Activated T-helper 17 cell treated with anti-CD3 and anti-CD28 coated beads, Interleukin-2, amount 50 U/mL, for 72 hours (primary cell): ENCODE measurements at regions not wholly inside any gene's neighbourhood (a gene's known extent, or its start where the extent isn't known, plus 50 kb on each side); places are given as distances from the start of the nearest gene placed in this dataset.
"Not testable (repeated sequence)": the region's sequence is repeated elsewhere in the genome, so short reads cannot be mapped to it uniquely, and the experiment has no call there.

ENCODE experiments used
- ATAC-seq: fragments of 150-1000 bp; cut with Tn5 transposase; replicated peaks from 2 replicates; pipeline ENCODE4 v1.10.0; 2021; ENCODE audit warnings: mild to moderate bottlenecking, moderate library complexity
- H3K27ac Mint-ChIP-seq: one replicate; pipeline ENCODE4 v1.8.0; 2022; ENCODE audit warnings: mixed read lengths
- H3K27me3 Mint-ChIP-seq: one replicate; pipeline ENCODE4 v1.8.0; 2022; ENCODE audit warnings: mixed read lengths
- H3K36me3 Mint-ChIP-seq: one replicate; pipeline ENCODE4 v1.8.0; 2022; ENCODE audit warnings: low read depth, mild to moderate bottlenecking, mixed read lengths
- H3K4me1 Mint-ChIP-seq: one replicate; pipeline ENCODE4 v1.8.0; 2022; ENCODE audit warnings: mixed read lengths
- H3K4me3 Mint-ChIP-seq: one replicate; pipeline ENCODE4 v1.8.0; 2022; ENCODE audit warnings: mild to moderate bottlenecking, mixed read lengths
- H3K9me3 Mint-ChIP-seq: one replicate; pipeline ENCODE4 v1.8.0; 2022; ENCODE audit warnings: mixed read lengths

DNA sequence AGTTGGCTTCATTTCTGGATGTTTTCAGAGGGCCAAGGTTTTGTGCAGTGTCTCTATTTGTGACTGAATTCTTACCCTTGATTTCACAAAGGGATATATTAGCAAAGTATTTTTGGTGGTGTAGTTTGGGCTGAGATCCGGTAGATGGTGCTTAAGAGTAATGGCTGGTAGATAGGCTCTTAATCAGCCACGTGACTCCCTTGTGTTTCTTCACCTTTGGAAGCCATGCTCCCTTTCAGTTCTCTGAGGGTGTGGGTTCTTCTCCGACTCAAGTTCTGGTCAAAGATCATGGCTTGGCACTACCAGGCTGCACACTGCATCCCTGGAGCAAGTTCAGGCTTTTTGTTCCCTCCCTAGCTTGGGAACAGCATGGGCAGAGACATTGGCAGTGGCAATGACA is 887.3 kb downstream of the CDH8 start:
- Mint-ChIP-seq H3K4me3 (no peak overlapping the region), H3K27me3 (no peaks in the 10 kb centered on the region), H3K4me1 (no peaks in the 10 kb centered on the region), H3K36me3 (no peaks in the 10 kb centered on the region), H3K9me3 (peaks cover 19% of the 10 kb centered on the region), H3K27ac (no peak overlapping the region)
- no peak for ATAC-seq

DNA sequence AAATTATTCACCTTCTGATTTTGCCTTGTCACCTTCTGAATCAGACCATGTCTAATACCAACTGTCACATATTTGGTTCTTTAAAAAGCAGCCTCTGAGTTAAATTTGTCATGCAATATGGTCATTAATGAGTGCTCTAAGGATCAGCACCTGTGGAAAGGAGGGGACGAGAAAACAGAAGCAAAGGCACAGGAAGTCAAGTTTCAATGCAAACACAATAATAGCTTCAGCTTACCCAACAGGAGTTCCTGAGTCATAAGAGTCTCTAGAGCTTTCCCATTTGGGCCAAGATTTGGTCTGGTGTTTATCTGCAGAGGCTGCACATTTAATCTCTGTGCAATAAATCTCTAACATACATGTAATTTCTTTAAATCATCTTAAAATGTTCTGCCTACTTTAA is 889.8 kb downstream of the CDH8 start:
- Mint-ChIP-seq H3K27me3 (no peaks in the 10 kb centered on the region), H3K4me1 (no peaks in the 10 kb centered on the region), H3K27ac (no peak overlapping the region), H3K4me3 (no peak overlapping the region), H3K9me3 (peaks cover 31% of the 10 kb centered on the region), H3K36me3 (no peaks in the 10 kb centered on the region)
- no peak for ATAC-seq

DNA sequence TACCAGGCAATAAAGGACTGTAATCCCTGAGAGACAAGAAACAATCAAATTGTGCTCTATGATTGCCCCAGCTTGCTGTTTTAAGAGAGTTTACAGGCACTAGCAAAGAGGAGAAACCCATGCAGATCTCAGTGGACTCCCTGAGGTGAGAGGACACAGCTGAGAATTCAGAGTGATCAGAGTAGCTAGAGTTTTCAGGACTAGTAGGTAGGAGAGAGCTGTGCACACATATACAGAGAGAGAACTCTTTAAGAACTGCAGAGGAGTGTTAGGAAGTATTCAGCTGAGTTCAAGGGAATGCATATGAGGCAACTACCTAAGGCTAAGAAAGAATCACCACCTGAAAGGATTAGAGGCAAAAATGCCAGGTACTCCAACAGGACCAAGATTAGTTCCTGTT is 904.8 kb downstream of the CDH8 start:
- Mint-ChIP-seq H3K27ac (no peak overlapping the region), H3K36me3 (no peaks in the 10 kb centered on the region), H3K4me1 (no peaks in the 10 kb centered on the region), H3K4me3 (no peak overlapping the region), H3K9me3 (peaks cover 19% of the 10 kb centered on the region), H3K27me3 (no peaks in the 10 kb centered on the region)
- ATAC-seq: no peak

DNA sequence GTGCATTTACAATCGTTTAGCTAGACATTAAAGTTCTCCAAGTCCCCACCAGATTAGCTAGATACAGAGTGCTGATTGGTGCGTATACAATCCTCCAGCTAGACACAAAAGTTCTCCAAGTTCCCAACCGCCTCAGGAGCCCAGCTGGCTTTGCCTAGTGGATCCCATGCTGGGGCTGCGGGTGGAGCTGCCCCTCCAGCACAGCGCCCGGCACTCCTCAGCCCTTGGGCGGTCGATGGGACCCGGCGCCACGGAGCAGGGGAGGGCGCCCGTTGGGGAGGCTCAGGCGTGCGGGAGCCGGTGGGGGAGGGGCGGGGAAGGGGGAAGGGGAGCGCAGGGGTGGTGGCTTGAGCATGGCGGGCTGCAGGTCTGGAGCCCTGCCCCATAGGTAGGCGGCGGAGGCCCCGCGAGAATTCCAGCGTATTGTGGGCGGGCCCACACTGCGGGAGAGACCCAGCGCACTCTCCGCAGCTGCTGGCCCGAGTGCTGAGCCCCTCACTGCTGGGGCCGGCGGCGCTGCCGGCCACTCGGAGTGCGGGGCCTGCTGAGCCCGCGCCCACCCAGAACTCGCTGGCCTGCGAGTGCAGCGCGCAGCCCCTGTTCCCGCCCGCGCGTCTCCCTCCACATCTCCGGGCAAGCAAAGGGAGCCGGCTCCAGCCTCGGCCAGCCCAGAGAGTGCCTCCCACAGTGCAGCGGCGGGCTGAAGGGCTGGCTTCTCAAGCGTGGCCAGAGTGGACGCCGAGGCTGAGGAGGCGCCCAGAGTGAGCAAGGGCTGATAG is 907.5 kb downstream of the CDH8 start:
- Mint-ChIP-seq H3K9me3 (peaks cover 16% of the 10 kb centered on the region), H3K27me3 (no peaks in the 10 kb centered on the region), H3K27ac (no peak overlapping the region), H3K4me3 (no peak overlapping the region), H3K36me3 (no peaks in the 10 kb centered on the region), H3K4me1 (no peaks in the 10 kb centered on the region)
- ATAC-seq: no peak

DNA sequence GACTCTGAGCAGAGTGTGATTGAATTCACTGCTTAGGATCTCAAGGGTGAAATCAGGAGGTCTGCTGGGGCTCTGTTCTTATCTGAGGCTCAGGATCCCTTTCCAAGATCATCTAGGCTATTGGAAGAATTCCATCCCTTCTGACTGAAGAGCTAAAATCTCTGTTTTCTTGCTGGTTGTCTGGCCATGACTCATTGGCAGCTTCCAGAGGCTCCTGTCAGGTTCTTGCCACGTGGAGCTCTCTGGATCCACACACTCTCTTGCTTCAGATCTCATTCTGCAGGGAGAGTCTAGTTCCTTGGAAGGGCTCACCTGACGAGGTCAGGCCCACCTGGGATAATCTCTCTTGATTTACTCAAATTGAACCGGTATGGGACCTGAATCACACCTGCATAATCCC is 930.7 kb downstream of the CDH8 start:
- H3K27me3 Mint-ChIP-seq: no peaks in the 10 kb centered on the region
- H3K4me1 Mint-ChIP-seq: no peaks in the 10 kb centered on the region
- H3K9me3 Mint-ChIP-seq: peaks cover 24% of the 10 kb centered on the region
- H3K36me3 Mint-ChIP-seq: no peaks in the 10 kb centered on the region
- no peak overlapping the region for H3K4me3 Mint-ChIP-seq
- ATAC-seq: no peak
- H3K27ac Mint-ChIP-seq: no peak overlapping the region

DNA sequence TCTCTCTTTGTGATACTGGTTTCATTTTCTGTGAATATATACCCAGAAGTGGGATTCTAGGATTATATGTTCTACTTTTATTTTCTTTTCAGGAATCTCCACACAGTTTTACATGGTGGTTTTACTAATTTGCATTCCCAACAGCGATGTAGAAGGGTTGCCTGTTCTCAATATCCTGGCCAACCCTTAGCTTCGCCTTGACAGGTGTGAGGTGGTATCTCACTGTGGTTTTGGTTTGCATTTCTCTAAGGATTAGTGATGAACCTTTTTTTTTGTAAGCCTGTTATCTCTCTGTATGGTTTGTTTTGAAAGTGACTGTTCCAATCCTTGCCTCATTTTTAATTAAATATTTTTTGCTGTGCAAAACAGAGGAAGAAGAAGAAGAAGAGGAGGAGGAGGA is 937.7 kb downstream of the CDH8 start:
- no peaks in the 10 kb centered on the region for H3K4me1 Mint-ChIP-seq
- no peak overlapping the region for H3K27ac Mint-ChIP-seq
- ATAC-seq: no peak
- no peaks in the 10 kb centered on the region for H3K36me3 Mint-ChIP-seq
- no peaks in the 10 kb centered on the region for H3K27me3 Mint-ChIP-seq
- no peak overlapping the region for H3K4me3 Mint-ChIP-seq
- peaks cover 8% of the 10 kb centered on the region for H3K9me3 Mint-ChIP-seq

DNA sequence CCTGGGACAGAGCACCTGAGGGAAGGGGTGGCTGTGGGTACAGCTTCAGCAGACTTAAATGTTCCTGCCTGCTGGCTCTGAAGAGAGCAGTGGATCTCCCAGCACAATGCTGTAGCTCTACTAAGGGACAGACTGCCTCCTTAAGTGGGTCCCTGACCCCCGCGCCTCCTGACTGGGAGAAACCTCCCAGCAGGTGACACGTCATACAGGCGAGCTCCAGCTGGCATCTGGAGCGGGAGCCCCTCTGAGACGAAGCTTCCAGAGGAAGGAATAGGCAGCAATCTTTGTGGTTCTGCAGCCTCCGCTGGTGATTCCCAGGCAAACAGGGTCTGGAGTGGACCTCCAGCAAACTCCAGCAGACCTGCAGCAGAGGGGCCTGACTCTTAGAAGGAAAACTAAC is 944.9 kb downstream of the CDH8 start:
- not testable (repeated sequence) for H3K4me3 Mint-ChIP-seq, H3K27ac Mint-ChIP-seq, H3K36me3 Mint-ChIP-seq, ATAC-seq, H3K27me3 Mint-ChIP-seq, H3K4me1 Mint-ChIP-seq
- peaks cover 17% of the 10 kb centered on the region for H3K9me3 Mint-ChIP-seq

DNA sequence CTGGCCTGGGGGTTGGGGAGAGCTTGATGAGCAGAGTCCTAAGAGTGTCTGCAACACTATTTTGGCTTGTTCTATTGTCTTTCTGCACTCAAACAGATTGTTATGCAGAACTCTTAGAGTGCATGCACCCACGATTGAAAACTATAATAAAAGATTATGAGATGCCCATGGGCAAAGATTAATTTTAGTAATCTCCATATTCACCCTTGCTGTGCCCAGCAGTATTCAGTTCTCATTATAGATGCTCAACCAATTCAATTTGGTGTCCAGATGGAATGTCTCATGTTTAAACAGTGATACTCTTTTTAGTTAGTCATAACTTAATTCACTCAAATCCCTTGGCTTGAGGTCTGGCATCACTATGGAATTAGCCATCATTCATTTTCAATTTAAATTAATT is 952.5 kb downstream of the CDH8 start:
- Mint-ChIP-seq H3K27ac (no peak overlapping the region), H3K9me3 (peaks cover 15% of the 10 kb centered on the region), H3K4me1 (no peaks in the 10 kb centered on the region), H3K36me3 (no peaks in the 10 kb centered on the region), H3K4me3 (no peak overlapping the region), H3K27me3 (no peaks in the 10 kb centered on the region)
- ATAC-seq: no peak

DNA sequence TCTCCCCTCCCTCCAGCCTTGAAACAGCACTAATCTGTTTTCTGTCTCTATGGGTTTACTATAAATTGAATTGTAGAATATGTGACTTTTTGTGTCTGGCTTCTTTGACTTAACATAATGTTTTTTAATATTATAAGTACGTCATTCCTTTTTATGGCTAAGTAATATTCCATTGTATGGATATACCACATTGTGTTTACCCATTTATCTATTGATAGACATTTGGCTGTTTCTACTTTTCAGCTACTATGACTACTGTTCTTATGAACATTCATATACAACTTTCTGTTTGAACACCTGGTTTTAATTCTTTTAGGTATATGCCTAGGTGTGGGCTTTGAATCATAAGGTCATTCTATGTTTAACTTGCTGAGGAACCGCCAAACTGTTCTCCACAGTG is 961.9 kb downstream of the CDH8 start:
- no peaks in the 10 kb centered on the region for H3K27me3 Mint-ChIP-seq
- no peaks in the 10 kb centered on the region for H3K36me3 Mint-ChIP-seq
- H3K27ac Mint-ChIP-seq: no peak overlapping the region
- ATAC-seq: no peak
- H3K9me3 Mint-ChIP-seq: peaks cover 20% of the 10 kb centered on the region
- no peak overlapping the region for H3K4me3 Mint-ChIP-seq
- no peaks in the 10 kb centered on the region for H3K4me1 Mint-ChIP-seq

DNA sequence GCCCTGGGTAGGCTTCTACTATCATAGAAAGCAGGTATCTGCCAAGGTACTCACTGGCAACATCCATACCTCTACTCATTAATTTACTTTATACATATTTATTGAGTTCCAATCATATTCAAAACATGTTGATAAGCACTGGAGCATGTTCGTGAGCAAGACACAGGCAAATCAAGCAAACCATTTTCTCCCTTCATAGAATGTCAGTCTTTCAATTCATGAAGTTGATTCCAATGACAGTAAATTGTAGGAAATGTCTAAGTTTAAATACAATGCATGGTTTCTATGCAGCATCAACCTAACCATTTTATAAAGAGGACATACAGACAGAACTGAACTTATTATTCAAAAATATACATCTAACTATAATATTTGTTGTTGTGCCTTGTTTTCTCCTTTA is 978.6 kb downstream of the CDH8 start:
- Mint-ChIP-seq H3K9me3 (peaks cover 22% of the 10 kb centered on the region), H3K36me3 (no peaks in the 10 kb centered on the region), H3K27me3 (no peaks in the 10 kb centered on the region), H3K27ac (no peak overlapping the region), H3K4me3 (no peak overlapping the region), H3K4me1 (no peaks in the 10 kb centered on the region)
- no peak for ATAC-seq

DNA sequence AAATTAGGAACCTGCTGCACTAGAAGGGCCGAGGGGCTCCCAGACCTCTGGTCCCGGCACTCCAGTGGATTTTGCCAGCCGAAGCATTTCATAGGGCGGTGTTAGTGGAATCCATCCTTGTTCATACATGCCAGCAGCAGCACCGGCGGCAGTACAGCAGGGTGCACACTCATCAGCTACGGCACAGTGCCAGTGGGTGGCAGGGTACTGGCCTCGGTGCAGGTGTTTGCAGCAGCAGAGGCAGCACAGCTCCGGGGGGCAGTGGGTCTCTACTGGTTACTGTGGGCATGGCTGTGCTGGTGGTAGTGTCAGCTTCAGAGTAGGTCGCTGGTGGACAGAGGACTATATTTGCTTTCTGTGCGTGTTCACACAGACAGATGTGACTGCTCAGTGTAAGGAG is 985.7 kb downstream of the CDH8 start:
- H3K4me1 Mint-ChIP-seq: no peaks in the 10 kb centered on the region
- no peaks in the 10 kb centered on the region for H3K36me3 Mint-ChIP-seq
- H3K27me3 Mint-ChIP-seq: no peaks in the 10 kb centered on the region

DNA sequence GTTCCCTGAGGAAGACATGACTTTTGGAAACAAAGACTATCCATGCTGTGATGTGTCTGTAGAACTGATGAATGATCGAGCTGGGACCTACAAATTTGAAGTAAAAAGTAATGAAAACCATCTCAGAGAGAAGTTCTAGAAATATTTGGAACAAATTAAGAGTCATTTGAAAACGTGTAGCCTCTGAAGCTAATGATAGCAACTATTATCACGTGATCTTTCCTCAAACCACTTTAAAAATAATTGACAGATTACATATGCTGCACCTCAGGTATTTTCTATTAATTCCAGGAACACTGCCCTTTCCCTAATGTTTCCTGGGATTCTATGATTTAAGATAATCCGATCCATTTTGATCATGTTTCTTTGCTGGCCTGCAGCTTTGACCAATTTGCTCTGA is 990.3 kb downstream of the CDH8 start:
- H3K4me1 Mint-ChIP-seq: no peaks in the 10 kb centered on the region
- no peaks in the 10 kb centered on the region for H3K36me3 Mint-ChIP-seq
- no peak overlapping the region for H3K4me3 Mint-ChIP-seq
- H3K27me3 Mint-ChIP-seq: no peaks in the 10 kb centered on the region
- no peak overlapping the region for H3K27ac Mint-ChIP-seq
- peaks cover 25% of the 10 kb centered on the region for H3K9me3 Mint-ChIP-seq
- no peak for ATAC-seq

More for the DNA sequence above, 985.7 kb downstream of the CDH8 start:
- ATAC-seq: no peak
- Mint-ChIP-seq H3K27ac (no peak overlapping the region), H3K9me3 (peaks cover 24% of the 10 kb centered on the region), H3K4me3 (no peak overlapping the region)

DNA sequence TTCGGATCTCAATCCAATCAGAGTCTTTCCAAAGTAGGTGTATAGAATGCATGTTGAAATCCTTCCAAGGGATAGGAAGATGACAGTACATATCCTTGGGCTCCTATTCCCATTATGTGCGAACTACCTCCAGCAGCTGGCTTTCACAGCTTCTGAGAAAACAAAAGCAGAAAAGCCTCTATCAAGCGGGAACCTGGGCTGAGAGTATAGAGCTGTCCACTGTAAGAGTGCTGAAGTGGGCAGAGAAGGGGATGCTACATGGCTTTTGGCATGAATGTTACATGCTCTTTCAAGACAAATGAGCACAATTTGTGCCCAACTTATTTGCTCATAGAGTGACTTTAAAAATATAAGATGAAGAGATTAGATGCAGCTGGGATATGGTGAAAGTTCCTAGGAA is 993.5 kb downstream of the CDH8 start:
- Mint-ChIP-seq H3K27me3 (no peaks in the 10 kb centered on the region), H3K27ac (no peak overlapping the region), H3K9me3 (peaks cover 12% of the 10 kb centered on the region), H3K4me3 (no peak overlapping the region), H3K4me1 (no peaks in the 10 kb centered on the region), H3K36me3 (no peaks in the 10 kb centered on the region)
- no peak for ATAC-seq

DNA sequence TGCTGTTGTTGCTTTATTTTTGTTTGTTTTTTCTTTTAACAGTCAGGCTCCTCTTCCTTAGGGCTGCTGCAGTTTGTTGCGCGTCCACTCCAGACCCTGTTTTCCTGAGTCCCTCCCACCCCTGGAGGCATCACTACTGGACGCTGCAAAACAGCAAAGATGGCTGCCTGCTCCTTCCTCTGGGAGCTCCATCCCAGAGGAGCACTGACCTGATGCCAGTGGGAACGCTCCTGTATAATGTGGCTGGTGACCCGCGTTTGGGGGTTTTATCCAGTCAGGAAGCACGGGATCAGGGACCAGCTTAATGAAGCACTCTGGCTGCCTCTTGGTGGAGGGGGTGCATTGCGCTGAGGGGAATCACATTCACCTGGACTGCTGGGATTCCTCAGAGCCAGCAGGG is 1005.6 kb downstream of the CDH8 start:
- H3K27ac Mint-ChIP-seq: no peak overlapping the region
- H3K27me3 Mint-ChIP-seq: no peaks in the 10 kb centered on the region
- H3K4me3 Mint-ChIP-seq: no peak overlapping the region
- H3K4me1 Mint-ChIP-seq: no peaks in the 10 kb centered on the region
- no peaks in the 10 kb centered on the region for H3K36me3 Mint-ChIP-seq
- no peak for ATAC-seq
- peaks cover 17% of the 10 kb centered on the region for H3K9me3 Mint-ChIP-seq

DNA sequence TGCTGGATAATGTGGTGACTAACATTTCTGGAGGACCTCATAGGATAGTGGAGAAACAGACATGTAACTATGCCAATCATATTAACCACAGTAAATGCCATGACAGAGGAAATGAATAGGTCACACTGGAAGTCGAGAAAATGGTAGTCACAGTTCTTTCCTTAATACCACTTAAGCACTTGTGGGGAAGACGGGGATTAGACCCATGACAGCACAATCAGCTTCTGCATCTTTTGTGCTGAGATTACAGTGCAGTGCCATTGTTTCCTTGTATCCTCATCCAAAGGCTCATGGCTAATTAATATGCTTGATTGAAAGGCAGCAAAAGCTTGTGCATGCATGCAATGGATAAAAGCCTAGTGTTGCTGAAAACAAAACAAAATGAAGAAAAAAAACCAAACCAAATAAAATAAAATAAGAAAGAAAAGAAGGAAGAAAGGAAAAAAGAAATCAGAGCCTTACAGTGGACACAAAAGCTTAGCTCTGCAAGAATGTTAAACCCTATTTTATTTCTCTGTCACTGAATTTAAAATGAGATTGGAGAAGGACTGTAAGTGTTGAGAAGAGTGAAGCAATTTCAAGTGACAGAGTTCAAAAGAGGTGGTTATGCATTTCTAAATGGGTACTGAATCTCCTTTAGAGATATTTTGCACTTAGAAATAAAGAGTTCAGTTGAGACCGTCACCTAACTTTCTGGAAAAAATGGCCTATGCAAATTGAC is 1011.9 kb downstream of the CDH8 start:
- no peaks in the 10 kb centered on the region for H3K27me3 Mint-ChIP-seq
- peaks cover 28% of the 10 kb centered on the region for H3K9me3 Mint-ChIP-seq
- no peak for ATAC-seq
- H3K27ac Mint-ChIP-seq: no peak overlapping the region
- H3K4me3 Mint-ChIP-seq: no peak overlapping the region
- H3K36me3 Mint-ChIP-seq: no peaks in the 10 kb centered on the region
- no peaks in the 10 kb centered on the region for H3K4me1 Mint-ChIP-seq
